Esophagus mucosa (tissue), 1 donor: ENCODE measurements at regions not wholly inside any gene's neighbourhood (a gene's known extent, or its start where the extent isn't known, plus 50 kb on each side); places are given as distances from the start of the nearest gene placed in this dataset.
"Not testable (repeated sequence)": the region's sequence is repeated elsewhere in the genome, so short reads cannot be mapped to it uniquely, and the experiment has no call there.

Source experiments
- ATAC-seq: fragments of 200-7000 bp; cut with Tn5 transposase; one replicate; pipeline ENCODE4 v1.9.1; 2020
- donor health status: DM: yes; HTN: yes; CAD: no.

DNA sequence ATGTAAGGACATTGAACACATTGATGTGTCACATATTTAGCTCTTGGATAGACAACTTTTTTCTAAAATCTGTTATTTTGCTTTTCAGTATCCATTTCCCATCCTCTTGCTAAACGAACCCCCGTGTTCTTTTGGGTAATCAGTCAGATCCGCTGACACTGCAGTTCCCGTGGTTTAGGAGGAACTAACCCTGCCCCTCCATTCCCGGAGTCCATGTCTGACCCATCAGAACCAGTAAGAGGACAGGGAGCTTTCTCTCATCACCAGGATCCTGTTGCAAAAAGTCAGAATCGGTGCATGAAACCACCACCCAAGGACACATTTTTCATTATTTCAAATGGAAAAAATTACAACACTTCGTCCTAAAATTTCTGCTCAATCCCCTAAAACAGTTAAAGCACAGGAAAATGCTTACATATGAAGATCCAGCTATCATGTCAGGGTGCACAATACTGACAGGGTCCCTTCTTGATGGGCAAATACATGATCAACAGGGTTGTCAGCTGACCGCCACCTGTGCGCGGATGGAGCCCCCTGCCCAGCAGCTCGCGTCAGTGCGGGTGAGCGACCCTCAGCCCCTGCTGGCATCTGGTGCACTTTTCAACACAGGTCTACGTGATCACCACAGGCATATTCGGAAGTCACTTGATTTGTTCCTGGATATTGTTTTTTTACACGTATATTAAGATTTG lies 276.8 kb downstream of the ADGRD1 start:
- no peak for ATAC-seq

DNA sequence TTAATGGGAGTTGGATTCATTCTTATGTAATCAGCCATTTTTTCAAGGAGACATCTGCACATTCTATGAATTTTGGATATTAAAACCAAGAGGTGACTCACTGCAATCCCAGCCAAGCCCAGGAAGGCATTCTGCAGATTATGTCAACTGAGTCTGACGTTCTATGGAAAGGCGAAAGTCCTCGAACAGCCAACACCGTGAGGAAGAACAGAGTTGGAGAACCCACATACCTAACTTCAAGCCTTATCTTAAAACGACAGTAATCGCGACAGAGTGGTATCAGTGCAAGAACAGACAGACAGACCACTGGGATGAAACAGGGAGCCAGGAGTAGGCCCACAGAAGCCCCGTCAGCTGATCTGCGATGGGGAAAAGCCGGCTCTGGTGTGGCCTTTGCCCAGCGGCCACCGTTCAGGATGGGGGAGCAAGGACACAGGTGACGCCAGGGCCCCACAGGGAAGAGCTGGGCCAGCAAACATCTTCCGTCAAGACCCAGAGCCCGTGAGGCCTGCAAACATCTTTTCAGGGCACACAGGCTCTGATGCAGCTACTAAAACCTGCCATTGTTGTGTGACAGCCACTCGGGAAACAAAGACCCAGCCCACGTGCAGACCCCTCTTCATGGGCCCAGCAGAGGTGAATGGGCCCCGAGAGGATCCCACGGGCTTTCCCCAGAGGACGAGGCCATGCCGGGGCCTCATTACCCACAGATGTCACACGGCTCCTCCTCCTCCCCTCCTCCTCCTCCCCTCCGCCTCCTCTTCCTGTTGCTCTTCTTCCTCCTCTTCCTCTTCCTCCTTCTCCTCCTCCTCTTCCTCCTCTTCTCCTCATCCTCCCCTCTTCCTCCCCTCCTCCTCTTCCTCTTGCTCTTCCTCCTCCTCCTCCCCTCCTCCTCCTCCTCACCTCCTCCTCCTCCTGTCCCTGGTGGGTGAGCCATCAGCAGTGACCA lies 277.6 kb downstream of the ADGRD1 start:
- ATAC-seq = no peak

DNA sequence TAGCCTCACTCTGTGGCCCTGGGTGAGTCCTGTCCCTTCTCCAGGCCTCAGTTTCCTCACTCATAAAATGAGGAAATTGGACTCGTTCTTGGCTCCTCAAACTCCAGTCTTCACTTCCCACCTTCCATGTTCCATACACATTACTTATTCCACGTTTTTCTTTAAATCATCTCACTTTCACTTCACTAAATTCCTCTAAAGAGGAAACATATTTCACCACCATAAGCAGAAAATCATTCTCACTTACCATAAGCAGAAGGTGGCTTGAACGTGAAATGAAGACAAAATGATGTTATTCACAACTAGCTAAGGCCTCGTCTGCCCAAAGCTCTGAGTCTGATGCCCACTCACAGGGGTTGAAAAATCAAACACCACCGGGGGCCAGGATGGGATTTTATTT lies 278.3 kb downstream of the ADGRD1 start:
- no peak for ATAC-seq

DNA sequence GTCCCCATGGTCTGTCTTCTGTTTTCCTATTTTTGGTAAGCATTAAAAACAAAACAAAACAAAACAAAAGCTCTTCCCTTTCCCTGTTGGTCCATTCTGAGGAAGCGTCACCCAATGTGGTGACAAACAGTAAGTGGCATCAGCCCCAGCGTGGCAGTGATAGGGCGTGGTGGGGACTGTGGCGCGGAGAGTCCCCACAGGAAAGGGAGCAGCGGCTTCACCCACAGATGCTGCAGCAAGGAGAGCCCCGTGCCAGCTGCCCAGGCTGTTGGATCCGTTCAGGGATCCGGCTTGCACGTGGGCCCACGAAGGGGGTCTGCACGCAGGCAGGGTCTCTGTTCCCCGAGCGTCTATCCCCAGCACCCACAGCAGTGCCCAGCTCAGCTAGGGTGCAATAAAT lies 279.2 kb downstream of the ADGRD1 start:
- ATAC-seq = not testable (repeated sequence)

DNA sequence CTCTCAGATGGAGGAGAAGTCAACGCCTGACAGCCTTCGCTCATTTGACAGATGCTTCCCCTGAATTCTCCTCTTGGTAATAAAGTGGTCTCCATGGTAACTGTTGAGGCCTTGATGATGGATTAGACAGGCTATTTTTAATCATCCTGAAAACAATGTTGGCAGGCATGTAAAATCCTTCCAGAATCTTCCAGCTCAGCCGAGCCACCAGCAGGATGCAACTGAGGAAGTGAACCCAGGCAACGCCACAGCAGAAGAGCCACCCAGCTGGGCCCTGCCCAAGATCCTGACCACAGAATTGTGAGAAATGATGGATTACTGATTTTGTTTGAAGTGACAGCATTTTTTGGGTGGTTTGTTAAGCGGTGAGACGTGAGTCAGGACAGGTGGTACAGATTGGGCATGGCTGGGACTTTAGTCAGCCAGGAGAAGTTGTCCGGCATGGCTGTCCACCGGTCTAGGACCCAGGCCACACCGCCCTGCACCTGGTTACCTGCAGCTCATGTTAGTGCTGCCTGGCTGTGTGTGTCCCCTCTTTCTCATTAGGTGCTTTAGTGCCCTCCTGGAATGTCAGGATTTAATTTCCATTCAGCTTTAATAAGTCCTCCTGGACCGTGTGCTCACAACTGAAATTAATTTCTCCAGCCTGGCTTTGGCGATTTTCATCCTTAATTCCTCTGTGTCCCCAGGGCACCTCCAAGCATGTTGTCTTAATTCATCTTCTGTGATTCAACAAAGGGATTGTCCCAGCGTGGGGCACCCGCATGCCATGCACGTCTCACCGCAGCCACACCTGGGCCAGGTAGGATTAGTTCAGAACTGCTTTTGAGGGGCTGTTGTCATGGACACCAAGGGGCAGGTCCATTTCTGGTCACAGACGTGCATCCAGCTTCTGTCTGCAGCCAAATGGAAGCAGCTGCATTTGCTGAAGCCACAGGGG lies 280.4 kb downstream of the ADGRD1 start:
- ATAC-seq = not testable (repeated sequence)

DNA sequence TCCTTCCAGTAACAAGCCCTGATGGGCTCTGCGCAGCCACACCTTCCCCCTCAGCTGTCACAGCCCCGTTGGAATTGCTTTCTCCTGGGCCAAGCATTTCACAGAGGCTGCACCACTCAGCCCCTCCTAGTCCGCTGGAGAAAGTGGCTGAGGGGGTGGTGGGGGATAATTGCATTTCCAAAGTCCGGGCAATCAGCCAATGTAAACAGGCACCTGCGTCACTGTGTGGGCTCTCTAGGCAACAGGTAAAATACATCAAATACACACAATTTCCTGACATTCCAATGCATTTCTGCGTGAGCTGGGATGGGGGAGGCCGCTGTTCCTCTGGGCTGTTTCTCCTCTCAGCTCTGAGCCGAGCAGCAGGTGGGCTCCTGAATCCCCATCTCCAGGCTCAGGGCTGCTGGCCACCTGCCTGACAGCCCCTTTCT lies 281.1 kb downstream of the ADGRD1 start:
- not testable (repeated sequence) for ATAC-seq

DNA sequence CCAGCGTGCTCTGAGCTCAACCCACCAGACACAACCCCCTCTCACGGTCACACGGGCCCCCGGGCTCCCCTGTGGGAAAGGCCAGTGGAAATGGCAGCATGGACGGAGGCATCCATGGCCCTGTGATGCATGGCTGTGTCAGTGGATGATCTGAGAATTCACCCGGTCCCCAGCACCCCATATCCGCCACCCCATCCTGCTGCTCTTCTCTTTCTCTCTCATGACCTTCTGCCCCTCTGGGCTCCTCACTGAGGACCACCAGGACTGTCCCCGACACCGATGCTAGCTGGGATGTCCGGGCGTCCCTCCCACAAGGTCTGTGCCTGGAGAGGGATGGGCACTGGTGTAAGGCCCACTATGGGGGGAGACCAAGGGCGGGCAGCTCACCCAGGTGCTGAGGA lies 282.2 kb downstream of the ADGRD1 start:
- ATAC-seq = no peak

DNA sequence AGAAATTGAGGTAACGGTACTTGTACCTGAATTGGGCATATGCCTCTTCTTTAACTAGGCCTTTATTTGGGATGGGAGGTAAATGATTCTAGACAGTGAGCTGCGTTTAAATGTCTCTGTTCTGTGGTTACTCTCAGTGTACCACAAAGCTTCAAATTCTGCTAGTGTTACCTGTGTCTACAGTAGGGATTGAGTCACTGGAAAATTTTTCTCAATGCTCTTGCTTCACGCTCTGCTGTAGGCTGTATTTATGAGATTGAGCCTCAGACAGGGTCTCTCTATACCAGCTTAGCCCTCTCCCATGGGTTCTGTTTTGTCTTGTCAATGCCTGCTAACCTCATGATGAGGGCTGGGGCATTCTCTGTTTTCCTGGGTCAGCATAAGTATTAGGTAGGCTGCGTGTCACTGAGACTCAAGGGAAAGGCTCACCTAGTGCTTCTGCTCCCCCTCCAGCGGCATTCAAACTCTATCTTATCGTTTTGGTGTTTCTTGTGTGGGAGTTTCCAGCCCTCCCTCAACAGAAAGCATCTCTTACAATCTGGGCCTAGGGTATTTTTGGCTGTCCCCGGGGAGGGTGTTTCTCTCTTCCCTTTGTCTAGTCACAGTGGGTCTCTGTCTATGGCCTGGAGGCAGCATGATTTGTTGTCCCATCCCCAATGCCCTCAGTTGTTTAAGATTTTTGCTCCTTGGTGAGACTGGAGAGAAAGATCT lies 285.8 kb downstream of the ADGRD1 start:
- no peak for ATAC-seq

DNA sequence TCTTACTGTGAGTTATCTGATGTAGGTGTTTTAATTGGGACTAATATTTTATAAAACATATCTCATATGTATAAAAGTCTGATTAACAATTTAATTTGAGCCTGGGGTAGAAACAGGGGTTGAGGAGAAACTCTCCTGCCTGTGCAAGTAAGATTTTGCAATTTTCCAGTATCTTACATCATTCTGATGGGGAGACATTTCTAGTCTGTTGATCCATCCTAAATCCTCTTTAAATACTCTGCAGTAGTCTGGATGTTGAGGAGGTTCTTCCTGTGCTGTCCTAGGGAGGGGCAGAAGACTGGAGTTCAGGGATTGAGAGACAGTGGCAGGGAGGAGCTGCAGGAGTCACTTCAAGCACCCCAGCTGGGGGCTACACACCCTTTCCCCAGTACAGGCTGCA lies 287.8 kb downstream of the ADGRD1 start:
- ATAC-seq = no peak

DNA sequence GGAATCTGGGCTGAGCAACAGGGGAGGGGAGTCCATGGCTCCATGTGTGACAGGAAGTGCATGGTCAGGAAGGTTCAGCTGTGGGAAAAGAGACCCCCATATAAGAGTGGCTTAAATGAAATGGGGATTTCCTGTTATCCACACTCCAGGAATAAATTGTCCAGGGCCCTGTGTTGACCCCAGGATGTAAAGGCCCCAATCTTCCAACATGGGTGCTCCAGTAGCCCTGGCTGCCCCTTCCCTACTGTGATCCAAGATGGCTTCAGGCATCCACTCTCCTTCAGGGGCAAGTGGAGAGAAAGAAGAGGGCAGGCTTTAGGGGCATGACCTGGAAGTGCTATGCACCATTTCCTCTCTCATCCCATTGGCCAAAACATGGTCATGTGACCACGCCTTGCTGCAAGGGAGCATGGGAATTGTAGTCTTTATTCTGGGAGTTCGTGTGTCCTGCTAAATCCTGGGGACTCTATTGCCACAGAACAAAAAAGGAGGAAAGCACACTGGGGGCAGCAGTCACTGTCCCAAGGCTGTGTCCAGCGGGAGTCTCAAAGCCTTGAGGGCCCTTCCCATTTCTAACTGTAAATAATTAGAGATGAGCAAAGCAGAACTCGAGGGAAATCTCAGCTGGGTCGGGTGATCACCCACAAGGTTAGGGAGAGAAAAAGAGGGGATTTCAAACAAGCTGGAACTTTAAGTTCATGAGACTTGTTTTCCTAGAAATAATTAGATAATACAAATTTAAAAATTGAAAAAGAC lies 289.2 kb downstream of the ADGRD1 start:
- ATAC-seq = no peak

DNA sequence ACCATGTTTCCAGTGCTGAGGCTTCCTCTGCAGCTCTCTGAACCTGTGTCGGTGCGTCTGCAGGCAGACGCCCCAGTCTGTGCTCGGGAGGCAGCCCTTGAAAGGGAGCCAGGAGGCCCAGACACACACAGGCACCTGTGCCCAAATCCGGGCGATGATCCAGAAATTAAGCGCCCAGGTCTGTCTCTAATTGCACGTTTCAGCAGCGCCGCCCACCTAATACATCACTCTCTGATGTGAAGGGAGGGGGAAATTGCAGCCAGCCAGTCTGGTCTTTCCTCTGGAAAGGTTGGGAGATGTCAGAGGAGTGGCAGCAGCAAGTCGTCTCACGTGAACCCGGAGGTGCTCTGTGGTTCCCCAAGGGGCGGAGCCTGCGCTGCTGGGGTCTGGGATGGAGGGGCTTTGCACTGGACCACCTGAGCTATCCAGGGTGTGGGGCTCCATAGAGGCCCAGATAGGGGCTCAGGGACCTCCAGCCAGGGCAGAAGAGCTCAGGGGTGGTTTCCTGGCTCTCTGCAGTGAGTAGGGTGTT lies 290.5 kb downstream of the ADGRD1 start:
- not testable (repeated sequence) for ATAC-seq

DNA sequence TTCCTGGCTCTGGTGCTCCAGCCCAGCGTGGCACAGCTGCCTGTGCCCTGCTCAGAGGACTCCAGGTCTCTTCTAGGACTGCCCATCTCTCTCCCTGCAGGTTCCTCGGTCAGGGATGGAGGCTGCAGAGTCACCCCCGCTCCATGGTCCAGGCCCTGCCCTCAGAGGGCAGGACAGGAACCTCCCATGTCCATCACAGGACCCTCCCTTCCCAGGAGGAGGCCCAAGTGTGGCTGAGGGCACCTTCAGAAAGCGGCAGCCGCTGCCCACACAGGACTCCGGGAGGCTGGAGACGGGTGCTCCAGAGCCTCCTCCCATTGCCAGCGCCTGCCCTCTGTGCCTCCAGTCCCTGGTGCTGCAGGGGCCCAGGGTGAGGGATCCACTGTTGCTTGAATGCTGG lies 291.5 kb downstream of the ADGRD1 start:
- not testable (repeated sequence) for ATAC-seq

DNA sequence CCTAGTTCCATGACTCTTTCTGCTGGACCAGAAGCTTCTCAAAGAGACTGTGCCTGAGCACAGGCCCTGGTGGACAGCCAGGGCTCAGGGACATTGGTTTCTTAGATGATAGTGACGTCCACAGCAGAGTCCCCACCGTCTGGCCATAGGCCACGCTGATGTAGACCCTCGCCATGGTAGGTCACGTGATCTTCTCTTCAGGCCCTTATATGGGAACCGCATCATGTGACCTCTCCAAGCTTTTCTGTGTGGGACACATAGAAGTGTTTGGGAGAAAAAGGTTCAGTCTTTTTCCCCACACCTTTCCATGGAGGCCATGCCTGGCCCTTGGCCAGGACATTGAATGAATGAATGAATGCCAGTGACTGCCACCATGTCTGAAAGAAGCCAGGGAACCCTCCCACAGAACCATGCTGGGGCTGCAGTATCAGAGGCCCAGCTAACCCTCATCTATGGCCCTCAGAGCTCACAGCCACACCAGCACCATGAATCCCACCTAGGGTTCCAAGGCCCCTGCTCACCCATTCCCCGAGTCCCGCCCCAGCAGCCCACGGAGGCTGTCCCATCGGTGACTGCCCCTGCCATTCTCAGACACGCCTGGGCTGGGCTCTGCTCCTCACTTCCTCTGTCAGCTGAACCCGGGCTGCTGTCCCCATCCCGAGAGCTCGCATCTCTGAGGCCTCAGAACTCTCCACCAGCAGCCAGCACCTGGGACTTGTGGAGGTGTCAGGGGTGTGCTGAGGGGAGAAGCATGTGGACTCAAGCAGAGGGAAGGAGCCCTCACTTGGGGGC lies 292.1 kb downstream of the ADGRD1 start:
- no peak for ATAC-seq

DNA sequence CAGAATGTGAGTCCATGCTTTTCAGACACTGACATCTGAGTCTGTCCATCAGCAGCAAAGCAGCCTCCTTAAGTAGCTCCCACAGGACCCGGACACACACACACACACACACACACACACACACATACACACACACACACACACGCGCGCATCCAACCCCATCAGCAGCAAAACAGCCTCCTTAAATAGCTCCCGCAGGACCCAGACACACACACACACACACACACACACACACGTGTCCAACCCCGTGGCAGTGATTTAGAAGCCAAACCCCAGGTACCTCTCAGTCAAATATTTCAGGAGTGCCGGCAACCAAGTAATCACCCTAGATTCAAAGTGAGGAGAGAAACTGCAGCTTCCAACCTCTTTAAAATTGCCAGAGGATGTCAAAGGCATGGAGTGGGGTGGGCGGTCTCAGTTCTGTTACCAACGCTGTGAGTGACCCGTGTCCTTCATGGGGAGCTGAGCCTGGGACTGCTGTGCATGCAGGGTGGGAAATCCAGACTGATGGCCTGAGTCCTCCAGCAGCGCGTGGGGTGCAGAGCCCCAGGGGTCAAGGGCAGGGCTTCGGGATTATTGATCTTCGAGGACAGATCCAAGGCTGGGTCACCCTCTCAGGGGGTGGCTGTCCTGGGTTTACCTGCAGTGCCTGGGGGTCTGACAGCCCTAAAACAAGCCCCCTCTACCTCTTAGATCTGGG lies 293.5 kb downstream of the ADGRD1 start:
- not testable (repeated sequence) for ATAC-seq

DNA sequence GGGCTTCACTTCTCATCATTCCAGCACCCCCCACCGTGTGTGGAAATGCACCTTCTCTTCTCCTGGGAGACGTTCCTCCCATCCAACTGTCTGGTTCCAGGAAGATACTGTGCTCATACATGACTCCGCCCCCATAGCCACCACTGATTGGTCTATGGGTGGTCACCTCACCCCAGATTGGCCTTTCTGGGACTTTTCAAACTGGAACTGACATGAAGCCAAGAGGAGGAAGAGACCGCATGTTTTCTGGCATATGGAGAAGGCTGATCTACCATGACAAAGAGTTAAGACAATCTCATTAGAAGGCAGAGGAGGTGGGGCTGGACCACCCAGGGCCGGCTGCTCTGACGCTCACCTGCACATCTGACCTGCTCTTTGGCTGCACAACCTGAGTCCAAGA lies 294.2 kb downstream of the ADGRD1 start:
- ATAC-seq = not testable (repeated sequence)

DNA sequence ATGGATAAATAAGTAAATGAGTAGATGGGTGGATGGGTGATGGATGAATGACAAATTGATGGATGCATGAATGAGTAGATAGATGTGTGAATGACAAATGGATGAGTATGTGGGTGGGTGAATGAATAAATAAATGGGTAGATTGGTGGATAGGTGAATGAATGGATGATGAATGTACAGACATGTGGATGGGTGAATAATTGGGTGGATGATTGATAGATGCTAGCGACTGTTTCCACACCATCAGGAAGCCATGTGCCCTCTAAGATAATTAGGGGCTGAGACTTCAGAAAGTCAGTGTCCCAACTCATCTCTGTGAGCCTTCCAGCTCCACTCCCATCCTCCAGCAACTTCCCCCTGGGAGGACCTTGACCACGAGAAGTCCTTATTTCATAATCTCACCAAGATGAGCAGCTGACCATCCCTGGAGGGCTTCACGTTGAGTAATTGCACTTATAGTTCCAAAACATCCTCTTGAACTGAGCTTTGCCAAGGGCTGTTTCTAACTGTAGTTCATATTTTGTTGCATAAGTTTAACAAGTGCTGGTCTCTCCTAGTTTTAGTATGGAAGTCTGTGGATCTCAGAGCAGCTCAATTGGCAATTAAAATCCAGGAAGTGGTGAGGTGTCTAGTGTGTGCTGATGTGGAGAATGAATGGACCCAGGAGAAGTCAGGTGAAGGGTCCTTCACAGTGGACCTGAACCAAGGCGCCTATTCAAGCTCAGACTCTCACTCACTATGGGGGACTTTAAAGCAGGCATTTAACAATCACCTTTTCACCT lies 295.7 kb downstream of the ADGRD1 start:
- no peak for ATAC-seq

DNA sequence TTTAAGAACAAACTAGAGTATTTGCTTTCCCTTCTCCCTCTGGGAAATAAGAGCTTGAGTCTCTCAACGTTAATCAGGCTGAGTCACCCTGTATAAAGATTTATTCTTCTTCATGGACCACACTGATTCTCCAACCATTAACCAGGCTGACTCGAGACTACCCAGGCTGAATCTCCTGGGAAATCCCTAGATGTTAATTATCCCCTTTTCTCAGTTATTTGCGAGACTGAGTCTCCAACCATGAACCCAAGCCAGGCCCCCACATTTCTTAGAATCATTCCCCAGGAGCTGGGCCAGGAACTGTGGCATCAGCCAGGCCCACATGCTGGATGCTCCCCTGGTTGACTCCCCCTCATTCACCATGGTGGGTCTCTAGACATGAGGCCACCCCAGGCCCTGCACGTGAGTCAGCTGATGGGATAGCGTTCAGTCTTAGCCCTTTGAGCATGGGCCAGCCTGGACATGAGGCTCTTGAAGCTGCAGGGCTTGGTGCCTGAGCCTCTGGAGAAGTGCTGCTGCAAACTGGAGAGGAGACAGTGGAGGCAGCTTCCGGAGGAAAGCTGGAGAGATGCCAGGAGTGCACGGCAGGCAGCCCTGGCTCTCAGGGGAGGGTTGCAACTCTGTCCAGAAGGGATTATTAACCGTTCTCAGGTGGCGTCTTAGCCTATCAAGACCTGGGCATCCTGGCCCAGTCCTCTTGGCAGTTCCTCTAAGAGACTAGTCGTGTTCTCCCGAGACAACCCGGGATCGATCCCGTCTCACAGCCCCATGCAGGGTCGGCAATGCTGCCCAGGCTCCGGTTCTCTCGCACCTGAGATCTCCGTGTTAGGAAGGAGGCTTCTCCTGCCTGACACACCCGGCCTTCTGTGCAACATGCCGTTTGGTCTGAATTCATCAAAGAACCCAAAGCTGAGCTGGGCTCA lies 296.6 kb downstream of the ADGRD1 start:
- ATAC-seq = no peak

DNA sequence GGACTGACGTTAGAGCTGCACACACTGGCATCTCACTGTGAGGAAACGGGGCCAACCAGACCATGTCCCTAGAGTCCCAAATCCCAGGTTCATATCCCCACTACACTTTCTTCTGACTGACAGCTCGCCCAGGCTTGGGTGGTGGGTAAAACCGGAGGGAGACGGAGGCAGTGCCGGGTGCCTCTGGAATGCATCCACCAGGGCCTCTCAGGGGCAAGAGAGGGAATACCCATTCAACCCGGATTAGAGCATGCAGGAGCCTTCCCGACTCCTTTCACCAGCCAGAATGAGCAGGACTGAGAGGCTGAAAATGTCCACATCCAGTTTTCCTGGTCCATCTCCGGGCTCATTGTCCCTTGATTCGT lies 297.2 kb downstream of the ADGRD1 start:
- ATAC-seq = no peak
